ENCODE measurements at regions not wholly inside any gene's neighbourhood (a gene's known extent, or its start where the extent isn't known, plus 50 kb on each side); places are given as distances from the start of the nearest gene placed in this dataset.

- TF ChIP-seq CTCF (IDR thresholded peaks at IDR 0.05) (no peak), TP53 (CRISPR knock-in tag; IDR thresholded peaks at IDR 0.05) (no peak), MAFK (IDR thresholded peaks at IDR 0.05; ENCODE audit: partially characterized antibody) (no peak), USF2 (IDR thresholded peaks at IDR 0.05) (no peak), ZSCAN20 (CRISPR knock-in tag; IDR thresholded peaks at IDR 0.05) (no peak), ESRRA (IDR thresholded peaks at IDR 0.05; ENCODE audit: borderline replicate concordance, low read length) (no peak), RAD21 (conservative IDR thresholded peaks at IDR 0.05 in 1 of 2, IDR thresholded peaks at IDR 0.05 in 1 of 2) (no peak), CHD2 (IDR thresholded peaks at IDR 0.05; ENCODE audit: low read length, partially characterized antibody) (no peak), CBX8 (IDR thresholded peaks at IDR 0.05) (no peak), ZNF302 (CRISPR knock-in tag; IDR thresholded peaks at IDR 0.05) (no peak)
- Histone ChIP-seq H3K4me3 (no peak overlapping the region), H3K9me3 (no peaks in the 10 kb centered on the region), H3K27ac (no peak overlapping the region), H3K4me2 (no peak overlapping the region), H3K4me1 (no peaks in the 10 kb centered on the region)
- DNase-seq (ENCODE audit: low read depth in 1 of 2, low spot score in 1 of 2): no peak
- FAIRE-seq: no peak
- no peak for ATAC-seq
- CTCF ChIA-PET: interaction anchor here (1.1 kb wide), 1 partner anchor 17 kb away, joined by 4 read pairs; no protein-coding TSS in a partner anchor
- POLR2A ChIA-PET: no interaction called here
- 3% methylated on average over 2 of the region's 2 CpGs for WGBS (ENCODE audit: missing lambda C conversion rate)
Observed at GRCh38 chr14:81972601-81973000, 438.9 kb upstream of the SEL1L start.

- H3K4me1 ChIP-seq: no peaks in the 10 kb centered on the region
- no peak overlapping the region for H3K27ac ChIP-seq
- DNase-seq (ENCODE audit: low read depth in 1 of 2, low spot score in 1 of 2): no peak
- 3% methylated on average over 2 of the region's 2 CpGs for WGBS (ENCODE audit: missing lambda C conversion rate)
- TF ChIP-seq RNF2 (IDR thresholded peaks at IDR 0.05; ENCODE audit: borderline replicate concordance, low read depth) (no peak), HOXB13 (CRISPR knock-in tag; IDR thresholded peaks at IDR 0.05; ENCODE audit: low read depth) (no peak)
- H3K4me3 ChIP-seq: no peak overlapping the region
- H3K4me2 ChIP-seq: no peak overlapping the region
- POLR2A ChIA-PET: no interaction called here
- ATAC-seq: no peak
- no peaks in the 10 kb centered on the region for H3K9me3 ChIP-seq
- CTCF ChIA-PET: no interaction called here
- no peak for FAIRE-seq
Observed at GRCh38 chr14:81974543-81974942, 440.9 kb upstream of the SEL1L start.

GRCh38 chr14:81980601-81981306 lies 447.1 kb upstream of the SEL1L start:
- ATAC-seq: no peak
- TF ChIP-seq ZC3H11A (IDR thresholded peaks at IDR 0.05) (no peak), TFCP2L1 (CRISPR knock-in tag; IDR thresholded peaks at IDR 0.05) (no peak), POLR2AphosphoS2 (conservative IDR thresholded peaks at IDR 0.05; ENCODE audit: low read length) (no peak), RCOR1 (IDR thresholded peaks at IDR 0.05; ENCODE audit: low read depth, low read length) (no peak), HMGXB4 (CRISPR knock-in tag; IDR thresholded peaks at IDR 0.05; ENCODE audit: borderline replicate concordance) (no peak)
- DNase-seq (ENCODE audit: low read depth in 1 of 2, low spot score in 1 of 2): no peak
- Histone ChIP-seq H3K4me2 (no peak overlapping the region), H3K4me3 (no peak overlapping the region), H3K27ac (no peak overlapping the region), H3K9me3 (no peaks in the 10 kb centered on the region), H3K4me1 (no peaks in the 10 kb centered on the region)
- no peak for FAIRE-seq
- 14% methylated on average over 4 of the region's 4 CpGs for WGBS (ENCODE audit: missing lambda C conversion rate)
- ChIA-PET CTCF (interaction anchor here (0.6 to 2.0 kb wide), 2 partner anchors 10 to 753 kb away, joined by 6 to 7 read pairs; no protein-coding TSS in a partner anchor), POLR2A (no interaction called here)
